OCI-LY3 (cell line): ENCODE measurements at regions not wholly inside any gene's neighbourhood (a gene's known extent, or its start where the extent isn't known, plus 50 kb on each side); places are given as distances from the start of the nearest gene placed in this dataset.

Source experiments
- H2AFZ ChIP-seq: fragments of 200-600, 300-600 bp; shearing (Covaris generic); 2 replicates; pipeline ENCODE4 v1.6.0; 2014; ENCODE audit warnings: antibody characterized with exemption, low read depth, low read length
- H3K27ac ChIP-seq: fragments of 200-600, 300-600 bp; sonication (generic); 2 replicates; pipeline ENCODE4 v1.5.1; 2014; ENCODE audit warnings: mild to moderate bottlenecking, low read length, moderate library complexity, mixed read lengths
- H3K27me3 ChIP-seq: fragments of 200-600, 300-600 bp; sonication (generic); 2 replicates; pipeline ENCODE4 v1.6.1; 2014; ENCODE audit warnings: low read depth, low read length, mixed read lengths
- H3K36me3 ChIP-seq: fragments of 200-600, 300-600 bp; sonication (generic); replicated peaks from 2 replicates; pipeline ENCODE3; 2014; ENCODE audit warnings: low read depth, low read length, mixed read lengths
- H3K4me1 ChIP-seq: fragments of 300-600, 200-600 bp; sonication (generic); 2 replicates; pipeline ENCODE4 v1.6.1; 2014; ENCODE audit warnings: low read length, mixed read lengths
- H3K4me2 ChIP-seq: fragments of 200-600, 300-600 bp; sonication (generic); 2 replicates; pipeline ENCODE4 v1.6.1; 2014; ENCODE audit warnings: low read length, mixed read lengths
- H3K4me3 ChIP-seq: fragments of 300-600, 200-600 bp; sonication (generic); 2 replicates; pipeline ENCODE4 v1.5.1; 2014; ENCODE audit warnings: antibody characterized with exemption, mild to moderate bottlenecking, low read length, moderate library complexity
- H3K79me2 ChIP-seq: fragments of 300-600, 200-600 bp; shearing (Covaris generic); 2 replicates; pipeline ENCODE4 v1.6.1; 2014; ENCODE audit warnings: mild to moderate bottlenecking, low read length, mixed read lengths
- H3K9ac ChIP-seq: fragments of 300-600, 200-600 bp; shearing (Covaris generic); 2 replicates; pipeline ENCODE4 v1.6.0; 2014; ENCODE audit warnings: mild to moderate bottlenecking, low read length, moderate library complexity
- H3K9me3 ChIP-seq: fragments of 200-600, 300-600 bp; shearing (Covaris generic); 2 replicates; pipeline ENCODE4 v1.6.1; 2014; ENCODE audit warnings: low read length, mixed read lengths; ENCODE audit not compliant: insufficient read depth
- H4K20me1 ChIP-seq: fragments of 200-600, 300-600 bp; sonication (generic); 2 replicates; pipeline ENCODE4 v1.6.1; 2016; ENCODE audit warnings: low read length, mixed read lengths; ENCODE audit not compliant: insufficient read depth
- EZH2phosphoT487 ChIP-seq: fragments of 200-600 bp; shearing (Covaris generic); IDR thresholded peaks from 2 replicates; pipeline ENCODE4 v1.6.1; 2018; ENCODE audit warnings: antibody characterized with exemption, mixed run types, low read depth
- TF ChIP-seq, protein P1 (sequence below): fragments of 200-600, 300-600 bp; sonication (generic); IDR thresholded peaks from 2 replicates; pipeline ENCODE4 v1.5.1; 2014; ENCODE audit warnings: antibody characterized with exemption, low read length, low read depth

DNA sequence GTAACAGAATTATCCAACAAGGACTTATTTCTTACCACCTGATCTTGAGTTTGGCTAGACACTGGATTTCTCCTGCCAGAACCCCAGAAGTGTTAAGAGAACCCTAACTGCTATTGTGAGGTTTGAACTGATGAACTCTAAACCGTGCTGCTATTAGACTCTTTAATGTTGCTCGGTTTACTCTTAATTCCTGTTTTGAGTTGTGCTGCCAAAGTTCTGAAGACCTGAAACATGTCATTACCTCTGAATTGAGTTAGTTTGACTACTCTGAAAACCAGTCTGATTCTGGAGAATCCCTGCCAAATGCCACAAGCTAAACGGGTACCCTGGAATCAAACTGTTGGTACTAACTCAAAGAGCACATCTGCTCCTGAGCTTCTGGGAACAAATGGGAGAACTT is 215.5 kb downstream of the KLF12 start:
- no peaks in the 10 kb centered on the region for H3K36me3 ChIP-seq
- H3K4me2 ChIP-seq: no peak overlapping the region
- no peak overlapping the region for H3K27ac ChIP-seq
- no peaks in the 10 kb centered on the region for H3K9me3 ChIP-seq
- H3K4me3 ChIP-seq: no peak overlapping the region
- no peak overlapping the region for H2AFZ ChIP-seq
- no peaks in the 10 kb centered on the region for H3K79me2 ChIP-seq
- H3K4me1 ChIP-seq: peaks cover 31% of the 10 kb centered on the region
- no peaks in the 10 kb centered on the region for H3K27me3 ChIP-seq
- no peak overlapping the region for H3K9ac ChIP-seq
- TF ChIP-seq, protein P1, sequence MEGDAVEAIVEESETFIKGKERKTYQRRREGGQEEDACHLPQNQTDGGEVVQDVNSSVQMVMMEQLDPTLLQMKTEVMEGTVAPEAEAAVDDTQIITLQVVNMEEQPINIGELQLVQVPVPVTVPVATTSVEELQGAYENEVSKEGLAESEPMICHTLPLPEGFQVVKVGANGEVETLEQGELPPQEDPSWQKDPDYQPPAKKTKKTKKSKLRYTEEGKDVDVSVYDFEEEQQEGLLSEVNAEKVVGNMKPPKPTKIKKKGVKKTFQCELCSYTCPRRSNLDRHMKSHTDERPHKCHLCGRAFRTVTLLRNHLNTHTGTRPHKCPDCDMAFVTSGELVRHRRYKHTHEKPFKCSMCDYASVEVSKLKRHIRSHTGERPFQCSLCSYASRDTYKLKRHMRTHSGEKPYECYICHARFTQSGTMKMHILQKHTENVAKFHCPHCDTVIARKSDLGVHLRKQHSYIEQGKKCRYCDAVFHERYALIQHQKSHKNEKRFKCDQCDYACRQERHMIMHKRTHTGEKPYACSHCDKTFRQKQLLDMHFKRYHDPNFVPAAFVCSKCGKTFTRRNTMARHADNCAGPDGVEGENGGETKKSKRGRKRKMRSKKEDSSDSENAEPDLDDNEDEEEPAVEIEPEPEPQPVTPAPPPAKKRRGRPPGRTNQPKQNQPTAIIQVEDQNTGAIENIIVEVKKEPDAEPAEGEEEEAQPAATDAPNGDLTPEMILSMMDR: no peak
- no peak for TF ChIP-seq EZH2phosphoT487
- no peaks in the 10 kb centered on the region for H4K20me1 ChIP-seq

- H4K20me1 ChIP-seq: no peaks in the 10 kb centered on the region
- H2AFZ ChIP-seq: no peak overlapping the region
- peak overlapping the region; percentile 42 for H3K4me2 ChIP-seq
- no peak overlapping the region for H3K27ac ChIP-seq
- H3K9ac ChIP-seq: peak overlapping the region; percentile 18; the same call in 1 of the 2 replicates
- no peaks in the 10 kb centered on the region for H3K27me3 ChIP-seq
- H3K4me3 ChIP-seq: no peak overlapping the region
- H3K36me3 ChIP-seq: no peaks in the 10 kb centered on the region
- H3K79me2 ChIP-seq: no peaks in the 10 kb centered on the region
- H3K4me1 ChIP-seq: peaks cover 50% of the 10 kb centered on the region
- no peak for TF ChIP-seq EZH2phosphoT487
- TF ChIP-seq, protein P1: no peak; the same call in 1 of the 2 replicates
- no peaks in the 10 kb centered on the region for H3K9me3 ChIP-seq
These were observed 220.3 kb downstream of the KLF12 start for GRCh38 chr13:73913751-73914518.

DNA sequence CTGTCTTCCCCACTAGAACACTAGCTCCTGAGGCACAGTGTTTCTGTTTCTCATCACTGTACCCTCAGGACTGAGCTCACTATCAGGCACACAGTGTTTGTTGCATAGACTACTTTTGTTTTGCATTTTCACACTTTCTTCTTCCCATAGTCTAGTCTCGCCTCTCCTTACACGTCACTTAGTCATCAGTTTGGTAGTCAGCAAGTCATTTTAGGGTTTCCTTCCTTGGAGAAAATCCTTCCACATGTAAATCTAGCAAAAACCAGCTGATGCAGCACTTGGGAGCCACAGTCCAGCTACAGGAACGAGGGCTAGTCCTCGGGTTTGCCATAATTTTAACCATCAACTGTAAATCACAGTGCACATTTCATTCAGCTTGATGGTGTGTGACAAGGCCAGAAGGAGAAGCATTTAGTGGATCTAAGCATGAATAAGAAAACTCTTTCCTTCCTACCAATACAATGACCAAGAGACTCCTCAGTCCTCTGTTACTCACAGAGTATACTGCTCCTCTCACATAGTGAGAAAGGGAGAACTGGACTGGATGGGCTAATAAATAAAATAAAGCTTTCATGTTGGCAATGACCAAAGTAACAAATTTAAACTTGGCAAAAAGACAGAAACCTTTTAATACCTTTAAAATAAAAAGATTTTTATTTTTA is 221.0 kb downstream of the KLF12 start:
- peak overlapping the region; percentile 6 for H3K9ac ChIP-seq
- TF ChIP-seq EZH2phosphoT487: no peak
- TF ChIP-seq, protein P1: no peak
- H3K4me2 ChIP-seq: peak overlapping the region; percentile 68
- H3K79me2 ChIP-seq: no peaks in the 10 kb centered on the region
- peak overlapping the region; percentile 44 for H3K4me3 ChIP-seq
- peaks cover 45% of the 10 kb centered on the region for H3K4me1 ChIP-seq
- H3K9me3 ChIP-seq: no peaks in the 10 kb centered on the region
- H3K36me3 ChIP-seq: no peaks in the 10 kb centered on the region
- peak overlapping the region; percentile 36 for H3K27ac ChIP-seq
- no peaks in the 10 kb centered on the region for H3K27me3 ChIP-seq
- peak overlapping the region; percentile 6; the same call in 1 of the 2 replicates for H2AFZ ChIP-seq
- no peaks in the 10 kb centered on the region for H4K20me1 ChIP-seq

GRCh38 chr13:73911361-73911760 is 222.8 kb downstream of the KLF12 start:
- H3K27ac ChIP-seq: peak overlapping the region; percentile 0; the same call in 1 of the 2 replicates
- TF ChIP-seq EZH2phosphoT487: no peak
- TF ChIP-seq, protein P1: no peak
- peaks cover 45% of the 10 kb centered on the region for H3K4me1 ChIP-seq
- no peaks in the 10 kb centered on the region for H3K27me3 ChIP-seq
- no peaks in the 10 kb centered on the region for H3K79me2 ChIP-seq
- no peaks in the 10 kb centered on the region for H4K20me1 ChIP-seq
- H3K36me3 ChIP-seq: no peaks in the 10 kb centered on the region
- no peaks in the 10 kb centered on the region for H3K9me3 ChIP-seq
- no peak overlapping the region for H2AFZ ChIP-seq
- H3K9ac ChIP-seq: no peak overlapping the region
- H3K4me2 ChIP-seq: no peak overlapping the region
- H3K4me3 ChIP-seq: no peak overlapping the region
